ENCODE measurements at regions not wholly inside any gene's neighbourhood (a gene's known extent, or its start where the extent isn't known, plus 50 kb on each side); places are given as distances from the start of the nearest gene placed in this dataset.
A peak's percentile ranks its signal among the peaks of the same experiment; 100 is the strongest.

GRCh38 chr15:46260937-46261336 is 626.1 kb downstream of the SQOR start:
- H3K9me3 ChIP-seq (ENCODE audit: low read depth): no peaks in the 10 kb centered on the region
- H3K4me3 ChIP-seq: no peak overlapping the region
- DNase-seq (ENCODE audit: low read depth in 1 of 2, low spot score in 1 of 2): no peak
- H3K27me3 ChIP-seq: no peaks in the 10 kb centered on the region
- TF ChIP-seq CTCF (IDR thresholded peaks at IDR 0.05; ENCODE audit: low read depth, low read length): no peak
- H3K4me1 ChIP-seq (ENCODE audit: low read depth): no peaks in the 10 kb centered on the region
- no peaks in the 10 kb centered on the region for H3K36me3 ChIP-seq
- H3K27ac ChIP-seq: no peak overlapping the region

GRCh38 chr15:46265664-46266347 is 631.0 kb downstream of the SQOR start:
- Histone ChIP-seq H3K27me3 (no peaks in the 10 kb centered on the region), H3K9me3 (ENCODE audit: low read depth) (no peaks in the 10 kb centered on the region), H3K36me3 (no peaks in the 10 kb centered on the region), H3K4me1 (ENCODE audit: low read depth) (no peaks in the 10 kb centered on the region), H3K27ac (no peak overlapping the region), H3K4me3 (no peak overlapping the region)
- DNase-seq (ENCODE audit: low read depth in 1 of 2, low spot score in 1 of 2): no peak
- TF ChIP-seq CTCF (IDR thresholded peaks at IDR 0.05; ENCODE audit: low read depth, low read length): no peak

- DNase-seq (ENCODE audit: low read depth in 1 of 2, low spot score in 1 of 2): no peak
- Histone ChIP-seq H3K9me3 (ENCODE audit: low read depth) (no peaks in the 10 kb centered on the region), H3K27me3 (no peaks in the 10 kb centered on the region), H3K27ac (no peak overlapping the region), H3K36me3 (no peaks in the 10 kb centered on the region), H3K4me3 (no peak overlapping the region), H3K4me1 (ENCODE audit: low read depth) (no peaks in the 10 kb centered on the region)
- TF ChIP-seq CTCF (IDR thresholded peaks at IDR 0.05; ENCODE audit: low read depth, low read length): no peak
These were observed 631.8 kb downstream of the SQOR start for GRCh38 chr15:46266661-46267060.

GRCh38 chr15:46270481-46271147 is 635.8 kb downstream of the SQOR start:
- Histone ChIP-seq H3K36me3 (no peaks in the 10 kb centered on the region), H3K4me3 (no peak overlapping the region), H3K27me3 (no peaks in the 10 kb centered on the region), H3K4me1 (ENCODE audit: low read depth) (no peaks in the 10 kb centered on the region), H3K27ac (no peak overlapping the region), H3K9me3 (ENCODE audit: low read depth) (no peaks in the 10 kb centered on the region)
- no peak for TF ChIP-seq CTCF (IDR thresholded peaks at IDR 0.05; ENCODE audit: low read depth, low read length)
- DNase-seq (ENCODE audit: low read depth in 1 of 2, low spot score in 1 of 2): no peak

- no peak for TF ChIP-seq CTCF (IDR thresholded peaks at IDR 0.05; ENCODE audit: low read depth, low read length)
- Histone ChIP-seq H3K27me3 (no peaks in the 10 kb centered on the region), H3K27ac (no peak overlapping the region), H3K36me3 (no peaks in the 10 kb centered on the region), H3K4me1 (ENCODE audit: low read depth) (no peaks in the 10 kb centered on the region), H3K9me3 (ENCODE audit: low read depth) (no peaks in the 10 kb centered on the region), H3K4me3 (no peak overlapping the region)
- DNase-seq (ENCODE audit: low read depth in 1 of 2, low spot score in 1 of 2): peak in 1 of 2 donors; percentile 5
These were observed 640.9 kb downstream of the SQOR start for GRCh38 chr15:46275701-46276100.
